ENCODE measurements at regions not wholly inside any gene's neighbourhood (a gene's known extent, or its start where the extent isn't known, plus 50 kb on each side); places are given as distances from the start of the nearest gene placed in this dataset.
"Not testable (repeated sequence)": the region's sequence is repeated elsewhere in the genome, so short reads cannot be mapped to it uniquely, and the experiment has no call there.

GRCh38 chr1:185467122-185467521 lies 150.1 kb upstream of the IVNS1ABP start:
- no peak for DNase-seq (ENCODE audit: low spot score)

GRCh38 chr1:185464777-185465176 lies 147.7 kb upstream of the IVNS1ABP start:
- DNase-seq (ENCODE audit: low spot score) = no peak

GRCh38 chr1:185463433-185463832 lies 146.4 kb upstream of the IVNS1ABP start:
- DNase-seq (ENCODE audit: low spot score) = no peak

- peak; percentile 37 for DNase-seq (ENCODE audit: low spot score)
Observed at GRCh38 chr1:185463011-185463410, 146.0 kb upstream of the IVNS1ABP start.

- not testable (repeated sequence) for DNase-seq (ENCODE audit: low spot score)
Observed at GRCh38 chr1:185460723-185461122, 143.7 kb upstream of the IVNS1ABP start.

- DNase-seq (ENCODE audit: low spot score) = no peak
Observed at GRCh38 chr1:185459141-185459540, 142.1 kb upstream of the IVNS1ABP start.

GRCh38 chr1:185458670-185459069 lies 141.6 kb upstream of the IVNS1ABP start:
- no peak for DNase-seq (ENCODE audit: low spot score)

- DNase-seq (ENCODE audit: low spot score) = peak; percentile 55
Observed at GRCh38 chr1:185453496-185454192, 136.6 kb upstream of the IVNS1ABP start.

- no peak for DNase-seq (ENCODE audit: low spot score)
Observed at GRCh38 chr1:185450917-185451316, 133.9 kb upstream of the IVNS1ABP start.

- DNase-seq (ENCODE audit: low spot score) = no peak
Observed at GRCh38 chr1:185450060-185450788, 133.2 kb upstream of the IVNS1ABP start.

GRCh38 chr1:185449378-185450059 lies 132.5 kb upstream of the IVNS1ABP start:
- DNase-seq (ENCODE audit: low spot score) = no peak

GRCh38 chr1:185448591-185449186 lies 131.6 kb upstream of the IVNS1ABP start:
- no peak for DNase-seq (ENCODE audit: low spot score)

GRCh38 chr1:185446131-185446530 lies 129.1 kb upstream of the IVNS1ABP start:
- DNase-seq (ENCODE audit: low spot score) = no peak

- no peak for DNase-seq (ENCODE audit: low spot score)
Observed at GRCh38 chr1:185445594-185445993, 128.6 kb upstream of the IVNS1ABP start.

GRCh38 chr1:185444676-185445075 lies 127.6 kb upstream of the IVNS1ABP start:
- DNase-seq (ENCODE audit: low spot score) = no peak

- peak; percentile 77 for DNase-seq (ENCODE audit: low spot score)
Observed at GRCh38 chr1:185442050-185442449, 125.0 kb upstream of the IVNS1ABP start.

GRCh38 chr1:185441605-185442004 lies 124.6 kb upstream of the IVNS1ABP start:
- DNase-seq (ENCODE audit: low spot score) = peak; percentile 56

- peak; percentile 57 for DNase-seq (ENCODE audit: low spot score)
Observed at GRCh38 chr1:185440877-185441276, 123.8 kb upstream of the IVNS1ABP start.

- peak; percentile 58 for DNase-seq (ENCODE audit: low spot score)
Observed at GRCh38 chr1:185439727-185440415, 122.8 kb upstream of the IVNS1ABP start.

GRCh38 chr1:185438936-185439335 lies 121.9 kb upstream of the IVNS1ABP start:
- peak; percentile 10 for DNase-seq (ENCODE audit: low spot score)

- DNase-seq (ENCODE audit: low spot score) = no peak
Observed at GRCh38 chr1:185435696-185436379, 118.8 kb upstream of the IVNS1ABP start.

All from GM03348 (cell line).